ENCODE measurements at regions not wholly inside any gene's neighbourhood (a gene's known extent, or its start where the extent isn't known, plus 50 kb on each side); places are given as distances from the start of the nearest gene placed in this dataset.

DNA sequence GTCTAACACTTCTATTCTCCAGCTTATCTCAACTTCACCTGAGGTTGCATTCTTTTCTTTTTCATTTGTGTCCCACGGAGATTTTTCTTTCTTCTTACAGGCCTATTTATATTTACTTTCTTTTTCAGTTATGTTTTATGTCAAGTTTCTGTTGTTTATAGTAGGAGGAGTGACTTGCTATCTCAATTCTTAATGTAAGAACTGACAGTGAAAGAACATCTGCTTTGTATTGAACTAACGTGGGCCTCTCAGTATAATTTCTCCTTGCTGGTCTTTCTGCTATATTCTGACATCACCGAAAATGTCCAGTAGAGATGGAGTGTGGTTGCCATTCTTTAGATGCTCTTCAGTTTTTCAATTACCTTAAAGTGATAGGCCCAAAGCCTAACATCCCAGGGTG lies 521.7 kb downstream of the EPM2A start:
- Histone ChIP-seq H3K4me1 (ENCODE audit: control insufficient read depth, insufficient read depth, low read length, poor library complexity, severe bottlenecking) (no peaks in the 10 kb centered on the region), H3K36me3 (ENCODE audit: control insufficient read depth, insufficient read depth, low read length) (no peaks in the 10 kb centered on the region), H3K27ac (ENCODE audit: insufficient read depth, low read length, poor library complexity, severe bottlenecking) (no peak overlapping the region), H3K27me3 (replicated peaks; ENCODE audit: control insufficient read depth, insufficient read depth, low read length, poor library complexity, severe bottlenecking) (no peaks in the 10 kb centered on the region), H3K9me3 (ENCODE audit: control insufficient read depth, low read length) (no peaks in the 10 kb centered on the region), H3K4me3 (ENCODE audit: insufficient read depth, low read depth, low read length, poor library complexity, severe bottlenecking) (no peak overlapping the region)
- no peak for DNase-seq

DNA sequence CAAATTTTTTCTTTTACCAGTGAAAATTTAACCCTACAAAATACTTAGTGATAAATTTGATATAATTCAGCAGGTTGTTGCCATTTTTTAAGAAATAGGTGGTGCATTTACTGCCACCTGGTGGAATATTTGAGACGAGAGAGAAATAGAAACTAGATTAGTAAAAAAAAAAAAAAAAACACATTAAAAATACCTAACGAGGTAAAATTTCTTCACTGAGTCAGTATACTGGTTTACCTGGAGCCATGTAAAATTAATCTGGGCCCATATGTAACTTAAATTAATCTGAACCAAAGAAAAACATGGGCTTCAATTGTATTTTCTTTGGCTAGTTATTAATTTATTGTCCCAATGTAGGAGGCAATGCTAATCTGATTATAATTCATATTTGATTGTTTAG lies 520.8 kb downstream of the EPM2A start:
- no peak overlapping the region for H3K4me3 ChIP-seq (ENCODE audit: insufficient read depth, low read depth, low read length, poor library complexity, severe bottlenecking)
- no peaks in the 10 kb centered on the region for H3K36me3 ChIP-seq (ENCODE audit: control insufficient read depth, insufficient read depth, low read length)
- H3K4me1 ChIP-seq (ENCODE audit: control insufficient read depth, insufficient read depth, low read length, poor library complexity, severe bottlenecking), result no peaks in the 10 kb centered on the region
- no peak overlapping the region for H3K27ac ChIP-seq (ENCODE audit: insufficient read depth, low read length, poor library complexity, severe bottlenecking)
- no peaks in the 10 kb centered on the region for H3K27me3 ChIP-seq (replicated peaks; ENCODE audit: control insufficient read depth, insufficient read depth, low read length, poor library complexity, severe bottlenecking)
- no peaks in the 10 kb centered on the region for H3K9me3 ChIP-seq (ENCODE audit: control insufficient read depth, low read length)
- no peak for DNase-seq

DNA sequence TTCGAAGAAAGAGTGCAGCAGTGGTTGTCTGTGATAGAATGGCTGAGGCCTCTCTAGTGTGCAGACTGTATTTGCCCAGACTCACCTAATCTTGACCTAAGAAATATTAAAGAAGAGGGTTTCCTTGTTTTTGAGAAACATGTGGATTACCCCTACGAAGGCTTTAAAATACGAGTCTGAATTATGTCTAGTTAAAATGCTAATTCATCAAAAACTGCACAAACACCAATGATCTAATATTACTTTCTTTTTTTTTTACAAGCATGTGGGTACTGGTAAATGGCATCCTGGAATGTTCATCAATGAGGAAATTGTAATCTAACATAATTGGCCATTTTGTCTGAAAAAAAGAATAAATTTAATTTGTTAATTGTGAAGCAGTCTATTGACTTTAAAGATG lies 510.9 kb downstream of the EPM2A start:
- Histone ChIP-seq H3K27me3 (replicated peaks; ENCODE audit: control insufficient read depth, insufficient read depth, low read length, poor library complexity, severe bottlenecking) (no peaks in the 10 kb centered on the region), H3K4me3 (ENCODE audit: insufficient read depth, low read depth, low read length, poor library complexity, severe bottlenecking) (no peak overlapping the region), H3K27ac (ENCODE audit: insufficient read depth, low read length, poor library complexity, severe bottlenecking) (no peak overlapping the region)

DNA sequence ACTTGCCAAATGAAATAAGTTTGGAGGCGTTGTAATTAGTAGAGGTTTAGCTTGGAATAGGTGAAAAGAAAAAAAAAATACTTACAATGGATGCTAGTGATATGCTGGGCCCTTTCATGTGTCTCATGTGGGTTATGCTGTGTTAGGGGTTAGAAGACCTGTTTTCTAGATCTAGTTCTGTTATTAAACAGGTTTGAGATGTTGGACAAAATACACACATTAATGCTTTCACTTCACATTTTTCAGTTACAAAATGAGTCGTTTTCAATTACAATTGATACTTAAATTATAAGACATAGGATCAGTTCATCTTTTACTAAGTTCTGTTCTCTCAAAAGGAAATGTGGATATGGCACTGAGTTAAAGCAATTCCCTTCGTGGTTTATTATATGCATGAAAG lies 509.8 kb downstream of the EPM2A start:
- no peaks in the 10 kb centered on the region for H3K4me1 ChIP-seq (ENCODE audit: control insufficient read depth, insufficient read depth, low read length, poor library complexity, severe bottlenecking)
- H3K27me3 ChIP-seq (replicated peaks; ENCODE audit: control insufficient read depth, insufficient read depth, low read length, poor library complexity, severe bottlenecking), result no peaks in the 10 kb centered on the region
- no peak overlapping the region for H3K4me3 ChIP-seq (ENCODE audit: insufficient read depth, low read depth, low read length, poor library complexity, severe bottlenecking)
- H3K36me3 ChIP-seq (ENCODE audit: control insufficient read depth, insufficient read depth, low read length), result no peaks in the 10 kb centered on the region
- H3K9me3 ChIP-seq (ENCODE audit: control insufficient read depth, low read length), result no peaks in the 10 kb centered on the region
- no peak overlapping the region for H3K27ac ChIP-seq (ENCODE audit: insufficient read depth, low read length, poor library complexity, severe bottlenecking)
- DNase-seq, result no peak

More for the DNA sequence above, 510.9 kb downstream of the EPM2A start:
- Histone ChIP-seq H3K36me3 (ENCODE audit: control insufficient read depth, insufficient read depth, low read length) (no peaks in the 10 kb centered on the region), H3K4me1 (ENCODE audit: control insufficient read depth, insufficient read depth, low read length, poor library complexity, severe bottlenecking) (no peaks in the 10 kb centered on the region), H3K9me3 (ENCODE audit: control insufficient read depth, low read length) (no peaks in the 10 kb centered on the region)
- DNase-seq, result no peak

DNA sequence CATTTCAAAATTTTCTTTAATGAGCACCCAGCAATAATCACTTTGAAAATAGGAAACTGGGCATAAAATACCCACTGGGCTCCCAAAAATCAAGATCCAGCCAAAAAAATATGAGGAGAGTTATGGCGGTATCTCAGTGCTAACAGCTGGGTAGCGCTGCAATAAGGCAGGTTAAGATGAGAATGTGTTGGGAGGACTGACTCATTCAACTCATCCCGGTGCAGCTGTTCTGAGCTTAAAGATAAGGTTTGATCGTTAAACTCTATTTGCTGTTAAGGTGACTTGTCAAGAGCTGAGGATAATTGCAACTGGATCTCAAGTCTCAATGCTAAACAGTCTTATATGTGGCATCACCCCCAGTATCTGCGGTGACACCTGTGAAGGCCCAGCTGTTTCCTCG lies 507.7 kb downstream of the EPM2A start:
- H3K27ac ChIP-seq (ENCODE audit: insufficient read depth, low read length, poor library complexity, severe bottlenecking), result no peak overlapping the region
- no peaks in the 10 kb centered on the region for H3K36me3 ChIP-seq (ENCODE audit: control insufficient read depth, insufficient read depth, low read length)
- no peaks in the 10 kb centered on the region for H3K9me3 ChIP-seq (ENCODE audit: control insufficient read depth, low read length)
- H3K4me1 ChIP-seq (ENCODE audit: control insufficient read depth, insufficient read depth, low read length, poor library complexity, severe bottlenecking), result no peaks in the 10 kb centered on the region
- no peak overlapping the region for H3K4me3 ChIP-seq (ENCODE audit: insufficient read depth, low read depth, low read length, poor library complexity, severe bottlenecking)
- H3K27me3 ChIP-seq (replicated peaks; ENCODE audit: control insufficient read depth, insufficient read depth, low read length, poor library complexity, severe bottlenecking), result no peaks in the 10 kb centered on the region
- no peak for DNase-seq

DNA sequence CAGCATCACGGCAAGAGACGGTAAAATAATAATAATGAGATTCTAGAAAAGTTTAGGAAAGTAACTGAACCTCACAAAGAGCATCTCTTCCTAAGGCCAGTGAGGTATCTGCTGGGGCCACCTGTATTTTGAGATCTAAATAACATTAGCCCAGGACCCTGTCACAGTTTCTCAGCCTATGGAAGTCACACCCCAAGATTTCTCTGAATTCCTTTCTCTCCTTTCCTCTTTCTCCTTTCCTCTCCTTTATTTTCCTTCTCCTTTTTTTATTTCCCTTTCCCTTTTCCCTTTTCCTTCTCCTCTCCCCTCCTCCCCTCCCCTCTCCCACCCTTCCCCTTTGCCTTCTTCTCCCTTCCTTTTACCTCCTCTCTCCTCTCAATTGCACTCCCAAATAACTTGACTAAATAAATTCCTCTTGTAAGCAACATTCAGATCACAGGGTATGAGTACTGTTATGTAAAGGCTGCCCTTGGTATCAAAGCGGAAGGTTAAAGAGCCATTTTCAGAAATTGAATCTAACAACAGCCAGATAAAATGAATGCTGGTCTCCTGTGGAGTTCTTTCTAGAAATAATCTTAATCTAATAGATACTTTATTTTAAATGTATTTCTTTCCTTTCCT lies 506.2 kb downstream of the EPM2A start:
- Histone ChIP-seq H3K36me3 (ENCODE audit: control insufficient read depth, insufficient read depth, low read length) (no peaks in the 10 kb centered on the region), H3K4me3 (ENCODE audit: insufficient read depth, low read depth, low read length, poor library complexity, severe bottlenecking) (no peak overlapping the region), H3K27me3 (replicated peaks; ENCODE audit: control insufficient read depth, insufficient read depth, low read length, poor library complexity, severe bottlenecking) (no peaks in the 10 kb centered on the region)

DNA sequence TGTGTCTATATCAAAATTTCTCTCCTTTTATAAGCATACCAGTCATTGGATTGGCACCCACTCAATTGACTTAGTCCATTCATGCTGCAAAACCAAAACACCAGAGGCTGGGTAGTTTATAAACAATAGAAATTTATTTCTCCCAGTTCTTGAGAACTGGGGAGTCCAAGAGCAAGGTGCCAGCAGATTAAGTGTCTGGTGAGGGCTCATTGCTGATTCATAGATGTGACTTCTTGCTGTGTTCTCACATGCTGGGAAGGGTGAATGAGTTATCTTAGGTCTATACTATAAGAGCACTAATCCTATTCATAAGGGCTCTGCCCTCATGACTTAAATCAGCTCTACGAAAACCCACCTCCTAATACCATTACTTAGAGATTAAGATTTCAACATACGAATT lies 501.4 kb downstream of the EPM2A start:
- Histone ChIP-seq H3K4me1 (ENCODE audit: control insufficient read depth, insufficient read depth, low read length, poor library complexity, severe bottlenecking) (no peaks in the 10 kb centered on the region), H3K4me3 (ENCODE audit: insufficient read depth, low read depth, low read length, poor library complexity, severe bottlenecking) (no peak overlapping the region), H3K9me3 (ENCODE audit: control insufficient read depth, low read length) (no peaks in the 10 kb centered on the region), H3K36me3 (ENCODE audit: control insufficient read depth, insufficient read depth, low read length) (no peaks in the 10 kb centered on the region), H3K27ac (ENCODE audit: insufficient read depth, low read length, poor library complexity, severe bottlenecking) (no peak overlapping the region), H3K27me3 (replicated peaks; ENCODE audit: control insufficient read depth, insufficient read depth, low read length, poor library complexity, severe bottlenecking) (no peaks in the 10 kb centered on the region)
- DNase-seq, result no peak

More for the DNA sequence above, 506.2 kb downstream of the EPM2A start:
- Histone ChIP-seq H3K27ac (ENCODE audit: insufficient read depth, low read length, poor library complexity, severe bottlenecking) (no peak overlapping the region), H3K4me1 (ENCODE audit: control insufficient read depth, insufficient read depth, low read length, poor library complexity, severe bottlenecking) (no peaks in the 10 kb centered on the region), H3K9me3 (ENCODE audit: control insufficient read depth, low read length) (no peaks in the 10 kb centered on the region)
- no peak for DNase-seq

DNA sequence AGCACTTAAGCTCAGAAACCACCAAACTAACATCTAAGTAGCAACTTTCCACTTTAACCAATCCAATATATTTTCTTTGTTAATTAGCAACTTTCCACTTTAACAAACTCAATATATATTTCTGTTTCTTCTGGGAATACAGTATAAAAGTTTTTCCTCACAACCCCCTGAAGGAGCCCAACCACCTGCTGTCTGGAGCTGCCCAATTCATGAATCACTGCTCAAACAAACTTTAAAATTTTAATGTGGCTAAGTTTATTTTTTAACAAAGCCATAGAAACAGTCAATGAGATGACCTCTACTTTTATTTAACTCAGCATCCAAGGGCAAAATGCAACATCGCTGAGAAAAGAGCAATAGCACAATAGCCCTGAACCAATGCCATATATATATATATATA lies 500.1 kb downstream of the EPM2A start:
- Histone ChIP-seq H3K27me3 (replicated peaks; ENCODE audit: control insufficient read depth, insufficient read depth, low read length, poor library complexity, severe bottlenecking) (no peaks in the 10 kb centered on the region), H3K4me3 (ENCODE audit: insufficient read depth, low read depth, low read length, poor library complexity, severe bottlenecking) (no peak overlapping the region), H3K27ac (ENCODE audit: insufficient read depth, low read length, poor library complexity, severe bottlenecking) (no peak overlapping the region), H3K36me3 (ENCODE audit: control insufficient read depth, insufficient read depth, low read length) (no peaks in the 10 kb centered on the region), H3K4me1 (ENCODE audit: control insufficient read depth, insufficient read depth, low read length, poor library complexity, severe bottlenecking) (no peaks in the 10 kb centered on the region), H3K9me3 (ENCODE audit: control insufficient read depth, low read length) (no peaks in the 10 kb centered on the region)
- DNase-seq, result no peak

DNA sequence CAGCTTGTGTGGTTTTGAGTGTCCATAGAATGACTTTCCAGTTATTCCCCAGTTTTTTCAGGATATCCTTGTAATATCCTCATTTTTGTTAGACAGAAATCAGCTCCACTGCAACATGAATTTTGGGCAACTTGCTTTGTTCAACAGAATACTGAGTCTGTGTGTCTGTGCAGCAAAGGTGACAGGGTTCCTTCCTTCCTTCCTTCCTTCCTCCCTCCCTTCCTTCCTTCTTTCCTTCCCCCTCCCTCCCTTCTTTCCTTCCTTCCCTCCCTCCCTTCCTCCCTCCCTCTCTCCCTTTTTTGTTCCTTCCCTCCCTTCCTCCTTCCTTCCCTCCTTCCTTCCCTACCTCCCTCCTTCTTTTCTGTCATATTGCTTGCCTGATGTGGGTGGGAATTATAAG lies 496.5 kb downstream of the EPM2A start:
- Histone ChIP-seq H3K4me1 (ENCODE audit: control insufficient read depth, insufficient read depth, low read length, poor library complexity, severe bottlenecking) (no peaks in the 10 kb centered on the region), H3K36me3 (ENCODE audit: control insufficient read depth, insufficient read depth, low read length) (no peaks in the 10 kb centered on the region), H3K27me3 (replicated peaks; ENCODE audit: control insufficient read depth, insufficient read depth, low read length, poor library complexity, severe bottlenecking) (no peaks in the 10 kb centered on the region), H3K4me3 (ENCODE audit: insufficient read depth, low read depth, low read length, poor library complexity, severe bottlenecking) (no peak overlapping the region), H3K9me3 (ENCODE audit: control insufficient read depth, low read length) (no peaks in the 10 kb centered on the region), H3K27ac (ENCODE audit: insufficient read depth, low read length, poor library complexity, severe bottlenecking) (no peak overlapping the region)
- no peak for DNase-seq

DNA sequence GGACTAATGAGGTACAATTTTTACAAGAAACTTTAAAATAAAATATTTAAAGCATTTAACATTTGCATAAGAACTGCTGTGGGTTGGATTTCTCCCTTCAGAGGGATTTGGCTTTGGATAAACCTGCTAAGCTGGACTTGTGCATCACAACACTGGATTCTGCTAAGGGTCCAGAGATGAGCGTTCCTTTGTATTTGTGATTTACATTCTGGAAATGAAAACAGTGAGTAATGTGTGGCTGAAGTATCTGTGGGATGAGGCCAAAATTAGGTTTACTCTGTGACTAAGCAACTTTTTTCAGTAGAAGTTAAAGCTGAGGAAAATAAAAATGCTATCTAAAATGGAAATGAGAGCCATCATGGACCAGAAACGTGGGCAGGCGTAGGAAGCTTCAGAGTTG lies 494.3 kb downstream of the EPM2A start:
- Histone ChIP-seq H3K27ac (ENCODE audit: insufficient read depth, low read length, poor library complexity, severe bottlenecking) (no peak overlapping the region), H3K36me3 (ENCODE audit: control insufficient read depth, insufficient read depth, low read length) (no peaks in the 10 kb centered on the region), H3K4me3 (ENCODE audit: insufficient read depth, low read depth, low read length, poor library complexity, severe bottlenecking) (no peak overlapping the region), H3K27me3 (replicated peaks; ENCODE audit: control insufficient read depth, insufficient read depth, low read length, poor library complexity, severe bottlenecking) (no peaks in the 10 kb centered on the region), H3K9me3 (ENCODE audit: control insufficient read depth, low read length) (no peaks in the 10 kb centered on the region), H3K4me1 (ENCODE audit: control insufficient read depth, insufficient read depth, low read length, poor library complexity, severe bottlenecking) (no peaks in the 10 kb centered on the region)
- DNase-seq, result no peak

Measured in effector memory CD4-positive, alpha-beta T cell (primary cell).